NCI-H2196 treated with DMSO at 0.1 percent for 48 hours (cell line): ENCODE measurements at regions not wholly inside any gene's neighbourhood (a gene's known extent, or its start where the extent isn't known, plus 50 kb on each side); places are given as distances from the start of the nearest gene placed in this dataset.
"Not testable (repeated sequence)": the region's sequence is repeated elsewhere in the genome, so short reads cannot be mapped to it uniquely, and the experiment has no call there.

ENCODE experiments used
- DNase-seq: peaks from one replicate; lab custom pipeline; 2025; ENCODE audit not compliant: unreplicated experiment; lab: John Stamatoyannopoulos, UW

DNA sequence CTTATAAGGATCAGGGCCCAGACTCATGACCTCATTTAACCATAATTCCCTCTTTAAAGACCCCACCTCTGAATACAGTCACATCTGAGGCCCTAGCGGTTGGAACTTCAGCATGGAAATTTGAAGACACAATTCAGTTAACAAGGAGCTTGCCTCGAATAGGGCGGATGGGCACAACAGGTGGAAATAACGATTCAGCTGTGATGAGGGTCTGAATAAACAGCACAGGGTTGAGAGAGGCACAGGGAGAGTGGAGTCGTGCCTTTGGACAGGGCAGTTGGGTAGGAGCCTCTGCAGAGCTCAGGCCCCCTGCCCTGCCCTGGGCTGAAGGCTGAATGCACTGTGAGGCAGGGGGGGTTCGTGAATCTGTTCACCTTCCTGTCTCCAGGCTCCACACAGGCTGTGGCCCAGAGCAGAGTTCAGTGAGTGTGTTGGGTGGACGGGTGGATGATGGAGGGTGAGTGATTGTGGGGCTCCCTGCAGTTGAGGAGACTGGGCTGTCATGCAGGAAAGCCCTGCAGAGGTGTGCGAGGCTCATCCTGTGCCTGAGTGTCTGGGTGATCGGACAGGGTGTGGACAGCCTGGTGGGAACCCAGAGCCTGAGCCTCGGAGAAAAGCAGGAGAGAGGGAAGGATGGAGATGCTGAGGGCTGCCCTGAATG lies 243.1 kb downstream of the FOXD2 start:
- no peak for DNase-seq

DNA sequence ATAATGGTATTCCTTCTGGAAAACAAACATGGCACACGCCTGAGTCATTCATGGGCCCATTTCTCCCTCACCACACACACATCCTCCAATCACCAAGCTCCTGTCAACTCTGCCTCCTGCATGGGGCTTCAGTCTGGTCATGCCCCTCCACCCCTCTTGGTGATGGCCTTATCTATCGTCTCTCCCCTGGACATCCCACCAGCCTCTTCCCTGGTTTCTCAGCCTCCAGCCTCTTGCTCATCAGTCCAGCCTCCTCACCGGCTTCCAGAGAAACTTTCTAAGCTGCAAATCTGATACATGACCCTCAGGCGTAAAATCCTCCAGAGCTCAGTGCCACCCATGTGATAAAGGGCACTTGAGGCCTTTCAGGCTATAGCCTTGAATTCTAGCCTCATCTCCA lies 243.9 kb downstream of the FOXD2 start:
- DNase-seq, result no peak

DNA sequence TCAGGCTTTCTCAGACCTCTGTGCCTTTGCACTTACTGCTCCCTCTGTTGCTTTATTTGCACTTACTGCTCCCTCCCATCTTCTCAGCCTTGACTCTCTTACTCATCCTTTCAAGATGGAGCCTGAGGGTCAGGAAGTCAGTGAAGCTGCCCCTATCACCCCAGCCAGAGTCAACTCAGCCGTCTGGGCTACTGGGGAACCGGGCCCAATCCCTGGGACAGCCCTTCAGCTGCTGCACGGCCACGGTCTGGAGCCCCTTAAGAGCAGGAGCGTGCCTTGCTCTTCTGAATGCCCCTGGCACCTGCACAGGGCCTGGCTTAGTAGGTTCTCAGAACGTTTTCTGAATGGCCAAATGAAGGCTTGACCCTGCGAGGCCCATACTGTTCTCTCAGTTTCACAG lies 244.4 kb downstream of the FOXD2 start:
- DNase-seq, result no peak

DNA sequence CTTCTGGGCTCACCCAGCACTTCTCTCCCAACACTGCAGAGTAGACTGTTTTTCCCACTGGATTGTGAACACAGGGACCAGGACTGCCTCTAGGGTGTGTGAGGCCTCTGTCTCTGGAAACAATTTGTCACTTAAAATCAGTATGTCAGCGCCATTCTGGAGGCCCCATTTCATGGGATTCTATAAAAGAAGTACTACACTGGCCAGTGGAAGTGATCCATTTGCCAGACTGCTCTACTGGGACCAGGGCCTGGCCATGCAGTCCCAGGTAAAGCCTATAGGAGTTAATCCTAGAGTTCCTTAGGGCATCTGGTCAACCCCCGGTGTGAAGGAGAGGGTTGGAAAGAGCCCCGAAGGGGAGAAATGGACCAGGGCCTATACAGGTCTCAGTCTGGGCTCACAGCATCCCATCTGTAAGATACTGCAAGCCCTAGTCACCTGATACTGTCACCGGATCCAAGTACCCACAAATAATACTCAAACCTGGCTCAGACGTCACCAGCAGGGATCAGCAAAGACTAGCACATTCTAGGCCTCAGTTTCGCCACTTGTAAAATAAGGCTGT lies 245.0 kb downstream of the FOXD2 start:
- DNase-seq, result no peak

DNA sequence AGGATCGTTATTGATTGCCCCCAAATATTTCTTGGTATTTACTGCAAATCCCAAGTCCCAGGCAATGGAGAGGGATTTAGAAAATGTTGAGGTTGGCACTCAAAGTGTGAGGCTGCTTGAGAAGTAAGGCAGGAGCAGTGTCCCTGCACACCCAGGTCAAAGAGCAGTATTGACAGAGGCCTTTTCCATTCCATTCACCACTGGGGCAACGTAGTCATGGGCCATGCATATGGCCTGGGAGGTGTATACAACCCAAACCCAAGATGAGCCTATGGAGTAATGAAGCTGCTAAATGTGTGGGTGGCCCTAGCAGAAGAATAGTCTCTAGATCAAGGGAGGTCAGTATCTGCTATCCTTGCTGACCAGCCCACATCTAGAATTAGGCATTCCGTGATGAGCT lies 245.6 kb downstream of the FOXD2 start:
- DNase-seq, result no peak

- no peak for DNase-seq
These were observed 246.7 kb downstream of the FOXD2 start for GRCh38 chr1:47684518-47684917.

- no peak for DNase-seq
These were observed 247.3 kb downstream of the FOXD2 start for GRCh38 chr1:47684964-47685762.

DNA sequence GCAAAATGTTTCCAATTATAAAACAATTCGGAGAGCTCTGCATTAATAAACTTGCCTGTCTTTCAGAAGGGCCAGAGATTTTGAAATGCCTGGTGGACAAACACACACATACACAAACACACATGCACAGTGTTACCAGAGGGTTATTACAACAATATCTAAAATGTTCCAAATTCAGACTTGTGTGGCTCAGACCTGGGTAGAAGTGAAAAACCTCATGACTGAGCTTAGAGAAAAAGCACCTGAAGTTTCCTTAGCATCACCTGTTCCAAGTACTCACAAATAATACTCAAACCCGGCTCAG lies 247.9 kb downstream of the FOXD2 start:
- no peak for DNase-seq

DNA sequence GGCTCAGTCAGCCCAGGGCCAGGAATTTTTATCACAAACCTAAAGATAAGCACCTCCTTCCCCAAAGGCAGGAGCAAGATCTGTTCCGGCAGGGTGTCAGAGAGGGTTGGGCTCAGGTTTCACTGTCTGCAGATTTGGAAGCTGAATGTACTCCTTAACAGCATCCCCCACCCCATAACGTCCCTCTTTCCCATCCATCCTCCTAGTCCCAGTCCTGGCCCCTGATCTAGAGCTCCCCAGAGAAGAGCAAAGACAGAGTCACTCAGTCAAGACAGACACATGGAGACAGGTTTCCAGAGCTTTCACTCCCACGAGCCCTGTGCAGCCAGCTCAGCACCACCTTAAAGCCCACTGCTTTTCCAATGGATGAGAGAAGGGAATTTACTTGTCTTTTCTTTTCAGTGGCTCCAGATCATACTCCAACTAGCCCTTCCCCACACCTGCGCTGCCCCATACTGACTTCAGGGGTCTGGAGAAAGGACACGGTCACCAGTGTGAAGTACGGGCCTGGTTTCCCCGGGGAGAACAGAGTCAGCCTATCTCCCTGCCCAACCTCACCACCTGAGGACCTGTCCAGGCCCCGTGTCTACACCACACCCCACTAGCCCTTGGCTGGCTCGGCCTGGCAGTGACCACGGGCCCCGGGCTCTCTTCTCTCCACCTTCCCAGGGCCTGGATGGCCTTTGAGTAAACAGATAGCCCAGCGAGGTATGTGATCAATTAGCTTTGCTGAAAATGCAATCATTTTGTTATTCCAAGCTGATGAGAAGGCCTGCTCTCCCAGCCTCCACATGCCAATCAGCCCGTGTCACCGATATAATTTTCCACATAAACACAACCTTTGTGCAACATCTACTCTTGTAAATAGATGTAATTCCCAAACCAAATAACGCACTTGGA lies 249.1 kb downstream of the FOXD2 start:
- DNase-seq, result no peak

DNA sequence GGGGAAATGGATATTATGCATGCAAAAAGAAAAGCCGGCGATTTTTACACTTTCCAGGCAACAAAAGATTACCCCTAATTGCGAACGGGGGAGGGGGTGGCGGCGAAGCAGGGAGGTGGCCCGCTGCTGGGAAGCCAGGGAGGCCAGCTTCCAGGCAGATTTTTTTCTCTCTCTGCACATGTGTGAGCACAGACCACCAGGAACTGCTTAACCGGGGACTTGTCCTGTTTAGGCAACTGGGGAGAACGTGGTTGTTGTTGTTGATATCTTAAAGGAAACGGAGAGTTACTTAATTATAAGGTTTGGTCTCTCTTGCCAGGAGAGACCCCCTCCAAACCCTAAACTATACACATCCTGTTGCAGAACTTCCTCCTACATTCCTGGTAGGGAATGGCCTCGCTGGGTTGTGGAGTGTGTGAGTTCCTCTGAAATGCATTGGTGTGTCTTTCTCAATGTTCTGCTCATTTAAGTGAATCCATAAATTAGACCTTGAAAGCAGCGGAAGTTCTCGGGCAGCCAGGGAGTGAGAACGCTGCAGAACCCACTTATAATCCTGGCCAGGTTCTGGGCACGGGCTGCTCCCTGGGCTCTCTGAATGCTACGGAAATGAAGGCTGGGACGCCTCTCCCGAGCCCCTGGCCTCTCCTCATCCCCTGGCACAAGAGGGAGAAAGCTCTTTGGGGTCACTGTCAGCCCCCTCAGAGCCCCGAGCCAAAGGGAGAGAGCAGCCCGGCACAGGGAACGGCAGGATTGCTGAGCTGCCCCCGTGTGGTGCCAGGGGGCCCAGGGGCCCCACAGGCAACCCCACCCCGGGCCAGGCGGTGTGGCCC lies 250.0 kb downstream of the FOXD2 start:
- DNase-seq, result no peak

GRCh38 chr1:47688461-47689296 lies 250.8 kb downstream of the FOXD2 start:
- no peak for DNase-seq

DNA sequence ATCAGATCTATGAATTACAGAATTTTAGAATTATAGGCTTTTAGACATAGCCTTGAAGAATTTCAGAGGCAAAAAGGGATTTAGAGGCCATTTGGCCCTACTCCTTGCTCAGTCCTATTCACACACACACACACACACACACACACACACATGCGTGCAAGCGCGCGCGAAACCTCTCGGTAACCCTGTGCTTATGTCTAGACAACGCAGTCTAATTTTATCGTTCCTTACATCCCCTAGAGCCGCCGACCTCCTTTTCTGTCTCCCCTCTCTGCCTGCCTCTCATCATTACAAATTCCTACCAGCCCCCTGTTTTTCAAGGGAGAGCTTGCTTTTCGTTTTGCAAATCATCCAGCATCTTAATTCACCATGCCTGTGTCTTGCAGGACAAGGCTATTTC lies 252.1 kb downstream of the FOXD2 start:
- no peak for DNase-seq

- DNase-seq, result no peak
These were observed 252.8 kb downstream of the FOXD2 start for GRCh38 chr1:47690341-47691250.

- not testable (repeated sequence) for DNase-seq
These were observed 253.4 kb downstream of the FOXD2 start for GRCh38 chr1:47691293-47691692.

DNA sequence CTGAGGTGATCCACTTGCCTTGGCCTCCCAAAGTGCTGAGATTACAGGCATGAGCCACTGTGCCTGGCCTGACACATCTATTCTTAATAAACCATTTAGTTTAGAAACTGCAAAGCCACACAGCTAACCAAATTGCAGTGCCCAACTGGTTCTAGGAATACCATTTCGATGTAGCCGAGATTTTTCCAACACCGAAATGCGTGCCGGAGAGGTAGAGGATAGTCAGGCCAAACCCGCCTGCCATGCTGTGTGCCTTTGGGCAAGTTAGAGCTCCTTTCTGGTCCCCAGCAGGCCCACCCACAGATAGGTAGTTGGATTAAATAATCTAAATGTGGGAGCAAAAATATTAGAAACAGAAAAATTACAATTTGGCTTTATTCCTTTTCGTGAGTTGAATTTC lies 254.4 kb downstream of the FOXD2 start:
- DNase-seq, result no peak

DNA sequence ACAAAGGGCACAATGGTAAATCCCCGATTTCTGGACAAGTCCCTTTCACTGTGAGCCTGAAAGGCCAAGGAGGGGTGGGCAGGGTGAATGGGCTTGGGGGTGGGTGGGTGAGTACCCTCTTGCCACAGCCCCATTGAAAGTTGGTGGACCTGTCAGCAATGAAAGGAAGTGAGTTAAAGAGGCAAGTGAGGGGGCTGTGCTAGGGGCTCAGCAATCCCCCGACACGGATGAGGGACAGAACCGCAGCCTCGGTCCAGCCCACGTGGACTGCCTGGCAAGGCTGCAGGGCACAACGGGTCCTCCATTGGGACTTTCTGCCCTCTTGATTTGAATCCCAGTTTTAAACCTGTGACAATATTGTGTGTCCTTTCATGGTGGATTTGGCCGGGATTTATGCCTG lies 255.3 kb downstream of the FOXD2 start:
- DNase-seq, result no peak

GRCh38 chr1:47694011-47694890 lies 256.4 kb downstream of the FOXD2 start:
- DNase-seq, result no peak

DNA sequence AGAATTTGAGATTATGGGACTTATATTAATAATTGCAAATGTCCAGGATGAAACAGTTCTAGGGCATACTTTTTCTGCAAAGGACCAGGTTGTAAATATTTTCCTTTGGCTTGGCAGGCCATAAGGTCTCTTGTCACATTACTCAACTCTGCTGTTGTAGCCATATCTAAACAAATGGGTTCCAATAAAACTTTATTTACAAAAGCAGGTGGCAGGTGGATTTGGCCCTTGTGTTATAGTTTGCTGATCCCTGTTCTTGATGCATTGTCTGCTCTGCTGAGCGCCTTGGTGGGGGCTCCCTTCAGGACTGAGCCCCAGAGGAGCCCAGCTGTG lies 258.5 kb downstream of the FOXD2 start:
- no peak for DNase-seq
